ENCODE measurements at regions not wholly inside any gene's neighbourhood (a gene's known extent, or its start where the extent isn't known, plus 50 kb on each side); places are given as distances from the start of the nearest gene placed in this dataset.

DNA sequence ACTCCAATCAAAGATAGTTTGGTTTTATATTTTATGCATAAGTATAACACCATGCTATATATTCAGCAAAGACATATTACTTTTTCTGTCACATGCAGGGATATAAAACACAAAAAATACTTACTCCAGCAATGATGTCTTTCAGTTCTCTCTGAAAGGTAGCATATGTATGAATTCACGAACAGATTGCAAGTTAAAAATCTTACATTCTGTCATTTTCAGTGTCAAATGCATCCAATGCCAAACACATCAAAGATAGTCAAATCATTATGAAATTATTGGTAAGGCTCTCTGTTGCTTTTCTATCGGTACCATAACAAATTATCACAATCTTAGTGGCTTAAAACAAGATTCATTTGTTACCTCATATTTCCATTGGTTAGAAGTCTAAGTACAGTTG is 492.0 kb upstream of the KIF2B start:
- POLR2A ChIA-PET = no interaction called here
- no peaks in the 10 kb centered on the region for H3K27me3 ChIP-seq (ENCODE audit: insufficient read depth, low read length)
- intact Hi-C loops (cut with micrococcal nuclease) = no loop called here
- DNase-seq (ENCODE audit: low read depth, low spot score) (no peak), ATAC-seq (no peak)
- H3K4me1 ChIP-seq (ENCODE audit: control insufficient read depth in 1 of 2, insufficient read depth in 2 of 2, low read length in 2 of 2) = no peaks in the 10 kb centered on the region
- CTCF ChIA-PET = no interaction called here
- H3K79me2 ChIP-seq (ENCODE audit: insufficient read depth, low read length) = no peaks in the 10 kb centered on the region
- H4K20me1 ChIP-seq (ENCODE audit: insufficient read depth) = no peaks in the 10 kb centered on the region
- no peak overlapping the region for H2AFZ ChIP-seq (ENCODE audit: low read depth, low read length, poor library complexity, severe bottlenecking)
- no peaks in the 10 kb centered on the region for H3K9me2 ChIP-seq (ENCODE audit: insufficient read depth)
- H3K9ac ChIP-seq (ENCODE audit: low read length) = no peak overlapping the region
- H3K4me3 ChIP-seq (replicated peaks in 1 of 2; ENCODE audit: low read depth in 1 of 2, low read length in 2 of 2) = no peak overlapping the region
- no peak overlapping the region for H3K4me2 ChIP-seq (ENCODE audit: low read length)
- H3K9me3 ChIP-seq (ENCODE audit: control insufficient read depth in 1 of 2, insufficient read depth in 1 of 2, low read depth in 1 of 2, low read length in 2 of 2) = peaks cover 30 to 46% of the 10 kb centered on the region in 2 experiments; a peak in 3 of 4 replicates
- no TSS peak for BruUV-seq (replicated peaks)
- no peak for TF ChIP-seq TCF7L2 (IDR thresholded peaks at IDR 0.05; ENCODE audit: borderline replicate concordance, extremely low read depth, insufficient read depth, insufficient read length)
- TF ChIP-seq, protein P1, sequence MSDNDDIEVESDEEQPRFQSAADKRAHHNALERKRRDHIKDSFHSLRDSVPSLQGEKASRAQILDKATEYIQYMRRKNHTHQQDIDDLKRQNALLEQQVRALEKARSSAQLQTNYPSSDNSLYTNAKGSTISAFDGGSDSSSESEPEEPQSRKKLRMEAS (IDR thresholded peaks at IDR 0.05) = no peak
- TF ChIP-seq, protein P2, sequence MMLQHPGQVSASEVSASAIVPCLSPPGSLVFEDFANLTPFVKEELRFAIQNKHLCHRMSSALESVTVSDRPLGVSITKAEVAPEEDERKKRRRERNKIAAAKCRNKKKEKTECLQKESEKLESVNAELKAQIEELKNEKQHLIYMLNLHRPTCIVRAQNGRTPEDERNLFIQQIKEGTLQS (IDR thresholded peaks at IDR 0.05) = no peak
- no peak for TF ChIP-seq ZFX (IDR thresholded peaks at IDR 0.05)
- no peak for TF ChIP-seq EZH2 (IDR thresholded peaks at IDR 0.05)
- no peak for TF ChIP-seq ZNF274 (IDR thresholded peaks at IDR 0.05; ENCODE audit: low read depth, low read length)
- no peak for TF ChIP-seq ELF1 (IDR thresholded peaks at IDR 0.05; ENCODE audit: borderline replicate concordance, low read depth)
- TF ChIP-seq, protein P3, sequence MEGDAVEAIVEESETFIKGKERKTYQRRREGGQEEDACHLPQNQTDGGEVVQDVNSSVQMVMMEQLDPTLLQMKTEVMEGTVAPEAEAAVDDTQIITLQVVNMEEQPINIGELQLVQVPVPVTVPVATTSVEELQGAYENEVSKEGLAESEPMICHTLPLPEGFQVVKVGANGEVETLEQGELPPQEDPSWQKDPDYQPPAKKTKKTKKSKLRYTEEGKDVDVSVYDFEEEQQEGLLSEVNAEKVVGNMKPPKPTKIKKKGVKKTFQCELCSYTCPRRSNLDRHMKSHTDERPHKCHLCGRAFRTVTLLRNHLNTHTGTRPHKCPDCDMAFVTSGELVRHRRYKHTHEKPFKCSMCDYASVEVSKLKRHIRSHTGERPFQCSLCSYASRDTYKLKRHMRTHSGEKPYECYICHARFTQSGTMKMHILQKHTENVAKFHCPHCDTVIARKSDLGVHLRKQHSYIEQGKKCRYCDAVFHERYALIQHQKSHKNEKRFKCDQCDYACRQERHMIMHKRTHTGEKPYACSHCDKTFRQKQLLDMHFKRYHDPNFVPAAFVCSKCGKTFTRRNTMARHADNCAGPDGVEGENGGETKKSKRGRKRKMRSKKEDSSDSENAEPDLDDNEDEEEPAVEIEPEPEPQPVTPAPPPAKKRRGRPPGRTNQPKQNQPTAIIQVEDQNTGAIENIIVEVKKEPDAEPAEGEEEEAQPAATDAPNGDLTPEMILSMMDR (IDR thresholded peaks at IDR 0.05 in 2 of 3, conservative IDR thresholded peaks at IDR 0.05 in 1 of 3; ENCODE audit: borderline replicate concordance in 1 of 3, insufficient read depth in 1 of 3, low read depth in 2 of 3, low read length in 2 of 3) = no peak
- no peak for TF ChIP-seq POLR2AphosphoS5 (IDR thresholded peaks at IDR 0.05; ENCODE audit: low read depth, low read length)
- TF ChIP-seq CBX3 (IDR thresholded peaks at IDR 0.05; ENCODE audit: low read depth) = no peak
- TF ChIP-seq, protein P4, sequence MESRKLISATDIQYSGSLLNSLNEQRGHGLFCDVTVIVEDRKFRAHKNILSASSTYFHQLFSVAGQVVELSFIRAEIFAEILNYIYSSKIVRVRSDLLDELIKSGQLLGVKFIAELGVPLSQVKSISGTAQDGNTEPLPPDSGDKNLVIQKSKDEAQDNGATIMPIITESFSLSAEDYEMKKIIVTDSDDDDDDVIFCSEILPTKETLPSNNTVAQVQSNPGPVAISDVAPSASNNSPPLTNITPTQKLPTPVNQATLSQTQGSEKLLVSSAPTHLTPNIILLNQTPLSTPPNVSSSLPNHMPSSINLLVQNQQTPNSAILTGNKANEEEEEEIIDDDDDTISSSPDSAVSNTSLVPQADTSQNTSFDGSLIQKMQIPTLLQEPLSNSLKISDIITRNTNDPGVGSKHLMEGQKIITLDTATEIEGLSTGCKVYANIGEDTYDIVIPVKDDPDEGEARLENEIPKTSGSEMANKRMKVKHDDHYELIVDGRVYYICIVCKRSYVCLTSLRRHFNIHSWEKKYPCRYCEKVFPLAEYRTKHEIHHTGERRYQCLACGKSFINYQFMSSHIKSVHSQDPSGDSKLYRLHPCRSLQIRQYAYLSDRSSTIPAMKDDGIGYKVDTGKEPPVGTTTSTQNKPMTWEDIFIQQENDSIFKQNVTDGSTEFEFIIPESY (IDR thresholded peaks at IDR 0.05; ENCODE audit: extremely low read depth, insufficient replicate concordance, low read length) = no peak
- RAD21 ChIA-PET (ENCODE audit: low non-redundant PET in 1 of 2, low total read pairs in 2 of 2, uncharacterized antibody in 2 of 2, unreplicated experiment in 2 of 2) = no interaction called here
- H3K36me3 ChIP-seq (ENCODE audit: control insufficient read depth in 1 of 2, insufficient read depth in 2 of 2, low read length in 2 of 2) = no peaks in the 10 kb centered on the region; a peak in 1 of 4 replicates
- H3K27ac ChIP-seq (ENCODE audit: low read depth, low read length) = no peak overlapping the region

All from HCT116 (cell line).